DMS79 (cell line): ENCODE measurements at regions not wholly inside any gene's neighbourhood (a gene's known extent, or its start where the extent isn't known, plus 50 kb on each side); places are given as distances from the start of the nearest gene placed in this dataset.

Experiments
- DNase-seq: peaks from one replicate; lab custom pipeline; 2025; lab: John Stamatoyannopoulos, UW

GRCh38 chr9:79334711-79335110 lies 237.1 kb upstream of the TLE4 start:
- no peak for DNase-seq

- DNase-seq, result no peak
Observed at GRCh38 chr9:79335987-79336386, 235.8 kb upstream of the TLE4 start.

GRCh38 chr9:79341561-79341960 lies 230.2 kb upstream of the TLE4 start:
- no peak for DNase-seq

- DNase-seq, result no peak
Observed at GRCh38 chr9:79346350-79347020, 225.3 kb upstream of the TLE4 start.

- no peak for DNase-seq
Observed at GRCh38 chr9:79352322-79352721, 219.4 kb upstream of the TLE4 start.

- no peak for DNase-seq
Observed at GRCh38 chr9:79353856-79354520, 217.8 kb upstream of the TLE4 start.

- DNase-seq, result no peak
Observed at GRCh38 chr9:79357194-79357593, 214.6 kb upstream of the TLE4 start.

GRCh38 chr9:79357616-79358015 lies 214.1 kb upstream of the TLE4 start:
- DNase-seq, result no peak

- no peak for DNase-seq
Observed at GRCh38 chr9:79360387-79361347, 211.1 kb upstream of the TLE4 start.

- DNase-seq, result no peak
Observed at GRCh38 chr9:79362100-79363081, 209.4 kb upstream of the TLE4 start.

- DNase-seq, result no peak
Observed at GRCh38 chr9:79369676-79370075, 202.1 kb upstream of the TLE4 start.

- no peak for DNase-seq
Observed at GRCh38 chr9:79371301-79371700, 200.5 kb upstream of the TLE4 start.

GRCh38 chr9:79371948-79372555 lies 199.7 kb upstream of the TLE4 start:
- no peak for DNase-seq

- DNase-seq, result no peak
Observed at GRCh38 chr9:79377339-79377855, 194.4 kb upstream of the TLE4 start.

- DNase-seq, result no peak
Observed at GRCh38 chr9:79378107-79378506, 193.7 kb upstream of the TLE4 start.

- no peak for DNase-seq
Observed at GRCh38 chr9:79382044-79382443, 189.7 kb upstream of the TLE4 start.

- DNase-seq, result no peak
Observed at GRCh38 chr9:79382458-79382857, 189.3 kb upstream of the TLE4 start.

- no peak for DNase-seq
Observed at GRCh38 chr9:79383096-79383495, 188.7 kb upstream of the TLE4 start.

GRCh38 chr9:79384091-79384490 lies 187.7 kb upstream of the TLE4 start:
- DNase-seq, result no peak

- DNase-seq, result no peak
Observed at GRCh38 chr9:79384501-79384900, 187.3 kb upstream of the TLE4 start.
